Glutamatergic neuron (in vitro differentiated cells): ENCODE measurements at regions not wholly inside any gene's neighbourhood (a gene's known extent, or its start where the extent isn't known, plus 50 kb on each side); places are given as distances from the start of the nearest gene placed in this dataset.

Experiments
- DNase-seq: peaks from one replicate; pipeline ENCODE4 v3.0.0; 2022
- H3K27ac Mint-ChIP-seq: one replicate; pipeline ENCODE4 v1.8.0; 2020; ENCODE audit warnings: mild to moderate bottlenecking, mixed read lengths, inconsistent platforms; ENCODE audit not compliant: unreplicated experiment
- H3K27me3 Mint-ChIP-seq: one replicate; pipeline ENCODE4 v1.8.0; 2020; ENCODE audit warnings: mild to moderate bottlenecking, moderate library complexity, mixed read lengths, inconsistent platforms; ENCODE audit not compliant: unreplicated experiment
- H3K36me3 Mint-ChIP-seq: one replicate; pipeline ENCODE4 v1.8.0; 2020; ENCODE audit warnings: mild to moderate bottlenecking, mixed read lengths, inconsistent platforms; ENCODE audit not compliant: unreplicated experiment
- H3K4me1 Mint-ChIP-seq: one replicate; pipeline ENCODE4 v1.8.0; 2020; ENCODE audit warnings: mild to moderate bottlenecking, low read depth, mixed read lengths, inconsistent platforms; ENCODE audit not compliant: unreplicated experiment
- H3K4me3 Mint-ChIP-seq: one replicate; pipeline ENCODE4 v1.8.0; 2020; ENCODE audit warnings: mild to moderate bottlenecking, mixed read lengths, inconsistent platforms; ENCODE audit not compliant: unreplicated experiment
- H3K9me3 Mint-ChIP-seq: one replicate; pipeline ENCODE4 v1.8.0; 2020; ENCODE audit warnings: mild to moderate bottlenecking, moderate library complexity, mixed read lengths, inconsistent platforms; ENCODE audit not compliant: unreplicated experiment
- CTCF ChIP-seq: fragments of 200-600 bp; sonication (generic); IDR thresholded peaks from one replicate; pipeline ENCODE4 v1.5.0; 2021; ENCODE audit not compliant: partially characterized antibody, unreplicated experiment

- Mint-ChIP-seq H3K27ac (no peak overlapping the region), H3K27me3 (peaks cover 2% of the 10 kb centered on the region), H3K4me1 (peaks cover 3% of the 10 kb centered on the region)
Observed at GRCh38 chr3:155010416-155010815, 69.7 kb upstream of the MME start.

DNA sequence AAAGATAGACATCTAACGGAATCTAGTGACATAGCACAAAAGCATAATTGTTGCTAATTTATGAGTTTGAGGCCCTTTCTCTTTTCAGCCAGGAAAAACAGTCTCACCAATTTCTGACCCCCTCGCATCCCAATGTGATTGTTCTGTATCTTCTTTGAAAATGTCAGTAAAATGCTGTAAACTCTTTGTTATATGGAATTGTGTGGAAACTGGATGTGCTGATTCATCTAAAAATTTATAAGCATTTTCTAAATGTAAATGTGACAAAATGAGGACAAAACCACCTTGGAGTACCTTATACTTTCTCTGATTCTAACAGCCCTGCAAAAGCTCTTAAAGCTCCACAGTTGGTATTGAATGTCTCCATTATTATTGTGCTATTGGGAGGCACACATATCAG lies 70.9 kb upstream of the MME start:
- no peaks in the 10 kb centered on the region for H3K36me3 Mint-ChIP-seq
- TF ChIP-seq CTCF, result no peak
- no peaks in the 10 kb centered on the region for H3K9me3 Mint-ChIP-seq
- H3K4me3 Mint-ChIP-seq, result no peak overlapping the region
- H3K4me1 Mint-ChIP-seq, result peaks cover 3% of the 10 kb centered on the region
- no peak overlapping the region for H3K27ac Mint-ChIP-seq
- peaks cover 2% of the 10 kb centered on the region for H3K27me3 Mint-ChIP-seq
- DNase-seq, result no peak

More at GRCh38 chr3:155010416-155010815, 69.7 kb upstream of the MME start:
- Mint-ChIP-seq H3K4me3 (no peak overlapping the region), H3K36me3 (no peaks in the 10 kb centered on the region), H3K9me3 (no peaks in the 10 kb centered on the region)
- no peak for DNase-seq
- no peak for TF ChIP-seq CTCF

DNA sequence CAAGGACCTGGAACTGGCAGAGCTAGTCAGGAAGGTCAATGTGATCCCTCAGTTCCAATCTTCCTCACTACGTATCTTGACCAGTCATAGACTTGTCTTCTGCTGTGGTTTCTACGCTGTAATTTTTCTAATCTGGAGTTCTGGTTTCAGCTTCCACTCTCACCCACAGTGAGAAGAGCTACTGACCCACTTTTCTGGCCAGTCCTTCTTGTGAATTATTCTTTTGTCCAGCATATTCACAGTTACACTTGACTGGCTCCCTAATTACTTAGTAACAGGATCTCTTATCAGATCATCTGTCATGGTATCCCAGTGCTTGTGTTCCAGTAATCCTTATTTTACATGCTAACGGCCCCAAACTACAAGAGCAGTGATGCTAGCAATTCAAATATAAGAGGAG lies 72.4 kb upstream of the MME start:
- Mint-ChIP-seq H3K36me3 (no peaks in the 10 kb centered on the region), H3K9me3 (no peaks in the 10 kb centered on the region), H3K27me3 (peaks cover 2% of the 10 kb centered on the region), H3K27ac (no peak overlapping the region), H3K4me1 (peaks cover 3% of the 10 kb centered on the region), H3K4me3 (no peak overlapping the region)
- DNase-seq, result no peak
- no peak for TF ChIP-seq CTCF

- H3K27ac Mint-ChIP-seq, result no peak overlapping the region
- H3K4me3 Mint-ChIP-seq, result no peak overlapping the region
- no peak for DNase-seq
- TF ChIP-seq CTCF, result no peak
- no peaks in the 10 kb centered on the region for H3K9me3 Mint-ChIP-seq
- H3K27me3 Mint-ChIP-seq, result no peaks in the 10 kb centered on the region
- no peaks in the 10 kb centered on the region for H3K4me1 Mint-ChIP-seq
- no peaks in the 10 kb centered on the region for H3K36me3 Mint-ChIP-seq
Observed at GRCh38 chr3:155001289-155002010, 78.7 kb upstream of the MME start.

DNA sequence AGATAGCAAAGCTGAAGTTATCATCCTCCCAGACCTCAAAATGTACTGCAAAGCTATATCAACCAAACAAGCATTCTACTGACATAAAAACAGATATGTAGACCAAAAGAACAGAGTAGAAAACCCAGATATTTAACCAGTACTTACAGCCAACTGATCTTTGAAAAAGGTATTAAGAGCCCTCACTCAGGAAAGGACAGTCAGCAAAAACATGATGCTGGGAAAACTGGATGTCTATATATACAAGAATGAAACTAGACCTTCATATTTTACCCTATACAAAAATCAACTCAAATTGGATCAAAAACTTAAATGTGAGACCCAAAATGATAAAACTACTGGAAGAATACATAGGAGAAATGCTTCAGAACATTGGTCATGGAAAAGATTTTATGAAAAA lies 87.5 kb upstream of the MME start:
- Mint-ChIP-seq H3K36me3 (no peaks in the 10 kb centered on the region), H3K27ac (no peak overlapping the region), H3K27me3 (no peaks in the 10 kb centered on the region), H3K9me3 (no peaks in the 10 kb centered on the region), H3K4me3 (no peak overlapping the region), H3K4me1 (no peaks in the 10 kb centered on the region)
- DNase-seq, result no peak
- no peak for TF ChIP-seq CTCF
